NCI-H146 (cell line): ENCODE measurements at regions not wholly inside any gene's neighbourhood (a gene's known extent, or its start where the extent isn't known, plus 50 kb on each side); places are given as distances from the start of the nearest gene placed in this dataset.

ENCODE experiments used
- DNase-seq: peaks from one replicate; lab custom pipeline; 2025; lab: John Stamatoyannopoulos, UW

- no peak for DNase-seq
These were observed 89.1 kb downstream of the BBS10 start for GRCh38 chr12:76259106-76259505.

- no peak for DNase-seq
These were observed 91.3 kb downstream of the BBS10 start for GRCh38 chr12:76256904-76257303.

- DNase-seq: no peak
These were observed 91.9 kb downstream of the BBS10 start for GRCh38 chr12:76256321-76256720.

- DNase-seq: no peak
These were observed 92.5 kb downstream of the BBS10 start for GRCh38 chr12:76255692-76256091.

GRCh38 chr12:76255281-76255680, 92.9 kb downstream of the BBS10 start:
- no peak for DNase-seq

GRCh38 chr12:76252031-76252430, 96.2 kb downstream of the BBS10 start:
- DNase-seq: no peak

GRCh38 chr12:76250256-76250655, 98.0 kb downstream of the BBS10 start:
- no peak for DNase-seq

GRCh38 chr12:76249501-76249900, 98.7 kb downstream of the BBS10 start:
- no peak for DNase-seq

GRCh38 chr12:76247992-76248391, 100.2 kb downstream of the BBS10 start:
- DNase-seq: no peak

GRCh38 chr12:76247026-76247646, 101.1 kb downstream of the BBS10 start:
- DNase-seq: no peak

GRCh38 chr12:76246611-76247010, 101.6 kb downstream of the BBS10 start:
- DNase-seq: no peak

- DNase-seq: no peak
These were observed 103.9 kb downstream of the BBS10 start for GRCh38 chr12:76244300-76244699.

- DNase-seq: no peak
These were observed 105.2 kb downstream of the BBS10 start for GRCh38 chr12:76242813-76243550.

GRCh38 chr12:76241371-76241770, 106.8 kb downstream of the BBS10 start:
- DNase-seq: no peak

- no peak for DNase-seq
These were observed 107.9 kb downstream of the BBS10 start for GRCh38 chr12:76240281-76240680.

- no peak for DNase-seq
These were observed 109.5 kb downstream of the BBS10 start for GRCh38 chr12:76238688-76239087.

GRCh38 chr12:76237086-76237701, 111.0 kb downstream of the BBS10 start:
- no peak for DNase-seq

GRCh38 chr12:76236640-76237039, 111.6 kb downstream of the BBS10 start:
- DNase-seq: no peak

- DNase-seq: no peak
These were observed 113.5 kb downstream of the BBS10 start for GRCh38 chr12:76234741-76235140.

GRCh38 chr12:76232013-76232412, 116.2 kb downstream of the BBS10 start:
- no peak for DNase-seq

GRCh38 chr12:76226956-76227355, 121.3 kb downstream of the BBS10 start:
- no peak for DNase-seq

GRCh38 chr12:76226397-76226796, 121.8 kb downstream of the BBS10 start:
- no peak for DNase-seq

GRCh38 chr12:76223869-76224268, 124.3 kb downstream of the BBS10 start:
- DNase-seq: no peak
